ENCODE measurements at regions not wholly inside any gene's neighbourhood (a gene's known extent, or its start where the extent isn't known, plus 50 kb on each side); places are given as distances from the start of the nearest gene placed in this dataset.
A peak's percentile ranks its signal among the peaks of the same experiment; 100 is the strongest.

- no peak for TF ChIP-seq CTCF (IDR thresholded peaks at IDR 0.05; ENCODE audit: unreplicated experiment in 3 of 3)
- Mint-ChIP-seq H3K9me3 (no peaks in the 10 kb centered on the region), H3K27me3 (ENCODE audit: low read depth) (peaks cover 4% of the 10 kb centered on the region), H3K4me3 (no peak overlapping the region), H3K27ac (peak overlapping the region in 1 of 3 experiments; percentile 3), H3K36me3 (ENCODE audit: low read depth) (no peaks in the 10 kb centered on the region), H3K4me1 (peaks cover 50% of the 10 kb centered on the region)
These were observed 474.1 kb upstream of the BTBD3 start for GRCh38 chr20:11443382-11444119.

GRCh38 chr20:11445161-11445560, 472.5 kb upstream of the BTBD3 start:
- Mint-ChIP-seq H3K4me1 (peaks cover 53% of the 10 kb centered on the region), H3K9me3 (no peaks in the 10 kb centered on the region), H3K27me3 (ENCODE audit: low read depth) (peaks cover 4% of the 10 kb centered on the region), H3K4me3 (no peak overlapping the region), H3K27ac (no peak overlapping the region), H3K36me3 (ENCODE audit: low read depth) (no peaks in the 10 kb centered on the region)
- TF ChIP-seq CTCF (IDR thresholded peaks at IDR 0.05; ENCODE audit: unreplicated experiment in 3 of 3): no peak

GRCh38 chr20:11445891-11446290, 471.8 kb upstream of the BTBD3 start:
- H3K4me1 Mint-ChIP-seq: peaks cover 56% of the 10 kb centered on the region
- no peaks in the 10 kb centered on the region for H3K9me3 Mint-ChIP-seq
- TF ChIP-seq CTCF (IDR thresholded peaks at IDR 0.05; ENCODE audit: unreplicated experiment in 3 of 3): no peak
- no peaks in the 10 kb centered on the region for H3K36me3 Mint-ChIP-seq (ENCODE audit: low read depth)
- H3K27me3 Mint-ChIP-seq (ENCODE audit: low read depth): peaks cover 4% of the 10 kb centered on the region
- H3K4me3 Mint-ChIP-seq: no peak overlapping the region
- H3K27ac Mint-ChIP-seq: no peak overlapping the region

GRCh38 chr20:11447371-11448100, 470.2 kb upstream of the BTBD3 start:
- Mint-ChIP-seq H3K36me3 (ENCODE audit: low read depth) (no peaks in the 10 kb centered on the region), H3K27ac (peak overlapping the region in 2 of 3 experiments; percentile 38 to 62), H3K4me3 (no peak overlapping the region), H3K4me1 (peaks cover 66% of the 10 kb centered on the region), H3K27me3 (ENCODE audit: low read depth) (peaks cover 4% of the 10 kb centered on the region), H3K9me3 (no peaks in the 10 kb centered on the region)
- TF ChIP-seq CTCF (IDR thresholded peaks at IDR 0.05; ENCODE audit: unreplicated experiment in 3 of 3): no peak

- H3K9me3 Mint-ChIP-seq: no peaks in the 10 kb centered on the region
- H3K4me1 Mint-ChIP-seq: peaks cover 66% of the 10 kb centered on the region
- TF ChIP-seq CTCF (IDR thresholded peaks at IDR 0.05; ENCODE audit: unreplicated experiment in 3 of 3): no peak
- H3K27ac Mint-ChIP-seq: no peak overlapping the region
- H3K27me3 Mint-ChIP-seq (ENCODE audit: low read depth): peaks cover 4% of the 10 kb centered on the region
- H3K4me3 Mint-ChIP-seq: no peak overlapping the region
- no peaks in the 10 kb centered on the region for H3K36me3 Mint-ChIP-seq (ENCODE audit: low read depth)
These were observed 469.1 kb upstream of the BTBD3 start for GRCh38 chr20:11448554-11448953.

Data from nephron (organoid).